Type B pancreatic cell (in vitro differentiated cells): ENCODE measurements at regions not wholly inside any gene's neighbourhood (a gene's known extent, or its start where the extent isn't known, plus 50 kb on each side); places are given as distances from the start of the nearest gene placed in this dataset.

Experiments
- DNase-seq: peaks from one replicate; pipeline ENCODE4 v3.0.0; 2021; ENCODE audit warnings: mixed read lengths; ENCODE audit not compliant: unreplicated experiment; ENCODE audit errors: extremely low spot score
- H3K27ac Mint-ChIP-seq: 2 replicates; pipeline ENCODE4 v1.8.0; 2021; ENCODE audit warnings: mild to moderate bottlenecking, mixed read lengths
- H3K27me3 Mint-ChIP-seq: 2 replicates; pipeline ENCODE4 v1.8.0; 2021; ENCODE audit warnings: mixed read lengths
- H3K36me3 Mint-ChIP-seq: 2 replicates; pipeline ENCODE4 v1.8.0; 2021; ENCODE audit warnings: mixed read lengths
- H3K4me1 Mint-ChIP-seq: one replicate; pipeline ENCODE4 v1.8.0; 2021; ENCODE audit warnings: mixed read lengths; ENCODE audit not compliant: unreplicated experiment
- H3K4me3 Mint-ChIP-seq: 2 replicates; pipeline ENCODE4 v1.8.0; 2021; ENCODE audit warnings: mild to moderate bottlenecking, mixed read lengths
- H3K9me3 Mint-ChIP-seq: 2 replicates; pipeline ENCODE4 v1.8.0; 2021; ENCODE audit warnings: mixed read lengths
- TF ChIP-seq, protein P1 (sequence below): fragments of 200-600 bp; sonication (generic); conservative IDR thresholded peaks from 2 replicates; pipeline ENCODE4 v1.5.0; 2021; ENCODE audit warnings: antibody characterized with exemption, mild to moderate bottlenecking

DNA sequence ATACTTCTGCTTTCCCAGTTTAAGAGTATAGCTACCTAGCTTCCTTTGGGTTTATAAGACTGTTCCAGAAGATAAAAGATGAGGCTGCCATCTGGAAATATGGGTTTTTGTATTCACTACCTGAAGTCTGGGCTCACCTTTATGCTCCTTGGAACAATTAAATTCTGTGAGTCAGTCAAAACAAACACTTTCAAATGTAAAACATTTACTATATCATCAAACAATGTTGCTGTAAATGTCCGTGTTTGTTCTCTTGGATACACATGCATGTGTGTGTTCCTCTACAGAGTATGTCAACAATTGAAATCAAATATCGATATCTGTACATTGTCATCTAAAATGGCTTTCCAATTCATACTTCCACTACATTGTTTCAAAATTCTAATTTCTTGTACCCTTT is 525.6 kb downstream of the MDFIC start:
- no peak for DNase-seq
- H3K4me3 Mint-ChIP-seq, result no peak overlapping the region
- no peaks in the 10 kb centered on the region for H3K4me1 Mint-ChIP-seq
- no peak overlapping the region for H3K27ac Mint-ChIP-seq
- H3K9me3 Mint-ChIP-seq, result no peaks in the 10 kb centered on the region
- no peaks in the 10 kb centered on the region for H3K36me3 Mint-ChIP-seq
- TF ChIP-seq, protein P1, sequence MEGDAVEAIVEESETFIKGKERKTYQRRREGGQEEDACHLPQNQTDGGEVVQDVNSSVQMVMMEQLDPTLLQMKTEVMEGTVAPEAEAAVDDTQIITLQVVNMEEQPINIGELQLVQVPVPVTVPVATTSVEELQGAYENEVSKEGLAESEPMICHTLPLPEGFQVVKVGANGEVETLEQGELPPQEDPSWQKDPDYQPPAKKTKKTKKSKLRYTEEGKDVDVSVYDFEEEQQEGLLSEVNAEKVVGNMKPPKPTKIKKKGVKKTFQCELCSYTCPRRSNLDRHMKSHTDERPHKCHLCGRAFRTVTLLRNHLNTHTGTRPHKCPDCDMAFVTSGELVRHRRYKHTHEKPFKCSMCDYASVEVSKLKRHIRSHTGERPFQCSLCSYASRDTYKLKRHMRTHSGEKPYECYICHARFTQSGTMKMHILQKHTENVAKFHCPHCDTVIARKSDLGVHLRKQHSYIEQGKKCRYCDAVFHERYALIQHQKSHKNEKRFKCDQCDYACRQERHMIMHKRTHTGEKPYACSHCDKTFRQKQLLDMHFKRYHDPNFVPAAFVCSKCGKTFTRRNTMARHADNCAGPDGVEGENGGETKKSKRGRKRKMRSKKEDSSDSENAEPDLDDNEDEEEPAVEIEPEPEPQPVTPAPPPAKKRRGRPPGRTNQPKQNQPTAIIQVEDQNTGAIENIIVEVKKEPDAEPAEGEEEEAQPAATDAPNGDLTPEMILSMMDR, result no peak
- no peaks in the 10 kb centered on the region for H3K27me3 Mint-ChIP-seq

DNA sequence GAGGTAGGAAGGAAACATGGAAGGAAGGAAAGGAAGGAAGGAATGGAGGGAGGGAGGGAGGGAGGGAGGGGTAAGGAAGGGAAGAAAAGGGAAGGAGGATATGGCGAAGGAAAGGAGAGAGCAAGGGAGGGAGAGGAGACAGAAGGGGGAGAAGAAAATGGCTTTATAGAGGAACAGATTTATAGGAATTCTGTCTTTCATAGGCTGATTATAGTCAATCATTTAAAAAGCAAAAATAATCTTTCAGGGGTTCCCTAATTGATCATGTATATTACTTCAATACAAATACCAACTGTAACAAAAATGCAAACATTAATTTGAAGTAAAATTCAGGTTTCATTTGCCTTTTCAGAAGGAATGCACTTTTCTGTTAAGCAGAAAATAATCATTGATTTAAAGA is 519.1 kb downstream of the MDFIC start:
- no peaks in the 10 kb centered on the region for H3K27me3 Mint-ChIP-seq
- no peaks in the 10 kb centered on the region for H3K9me3 Mint-ChIP-seq
- peaks cover 5% of the 10 kb centered on the region for H3K4me1 Mint-ChIP-seq
- TF ChIP-seq, protein P1, result no peak
- no peak overlapping the region for H3K4me3 Mint-ChIP-seq
- H3K36me3 Mint-ChIP-seq, result no peaks in the 10 kb centered on the region
- no peak for DNase-seq
- H3K27ac Mint-ChIP-seq, result no peak overlapping the region

DNA sequence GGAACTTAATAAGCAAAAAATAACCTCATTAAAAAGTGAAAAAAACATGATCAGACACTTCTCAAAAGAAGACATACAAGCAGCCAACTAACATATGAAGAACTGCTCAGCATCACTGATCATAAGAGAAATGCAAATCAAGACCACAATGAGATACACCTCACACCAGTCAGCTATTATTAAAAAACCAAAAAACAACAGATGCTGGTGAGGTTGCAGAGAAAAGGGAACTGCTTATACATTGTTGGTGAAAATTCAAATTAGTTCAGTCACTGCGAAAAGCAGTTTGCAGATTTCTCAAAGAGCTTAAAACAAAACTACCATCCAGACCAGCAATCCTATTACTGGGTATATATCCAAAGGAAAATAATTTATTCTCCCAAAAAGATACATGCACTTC is 513.3 kb downstream of the MDFIC start:
- Mint-ChIP-seq H3K36me3 (no peaks in the 10 kb centered on the region), H3K27ac (no peak overlapping the region), H3K27me3 (no peaks in the 10 kb centered on the region), H3K4me1 (no peaks in the 10 kb centered on the region), H3K9me3 (no peaks in the 10 kb centered on the region), H3K4me3 (no peak overlapping the region)
- no peak for DNase-seq
- TF ChIP-seq, protein P1, result no peak

DNA sequence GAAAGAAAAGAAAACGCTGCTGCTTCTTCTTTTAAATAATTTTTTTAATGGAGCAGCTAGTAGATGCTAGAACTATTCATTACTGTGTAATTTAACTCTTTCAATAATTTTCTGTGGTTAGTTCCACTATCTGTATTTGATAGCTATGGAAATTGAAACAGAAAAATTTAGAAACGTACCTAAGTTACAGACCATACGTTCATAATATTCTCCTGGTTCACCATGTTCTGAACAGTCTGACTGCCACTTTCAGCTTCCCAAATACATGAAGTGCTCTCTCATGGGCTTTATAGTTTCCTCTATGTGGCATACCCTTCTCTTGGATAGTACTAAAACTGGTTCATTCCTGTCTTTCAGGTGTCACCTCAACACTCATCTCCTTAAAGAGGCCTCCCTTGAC is 508.0 kb downstream of the MDFIC start:
- Mint-ChIP-seq H3K9me3 (no peaks in the 10 kb centered on the region), H3K4me1 (no peaks in the 10 kb centered on the region), H3K27me3 (no peaks in the 10 kb centered on the region), H3K4me3 (no peak overlapping the region), H3K36me3 (no peaks in the 10 kb centered on the region), H3K27ac (no peak overlapping the region)
- TF ChIP-seq, protein P1, result no peak
- no peak for DNase-seq

DNA sequence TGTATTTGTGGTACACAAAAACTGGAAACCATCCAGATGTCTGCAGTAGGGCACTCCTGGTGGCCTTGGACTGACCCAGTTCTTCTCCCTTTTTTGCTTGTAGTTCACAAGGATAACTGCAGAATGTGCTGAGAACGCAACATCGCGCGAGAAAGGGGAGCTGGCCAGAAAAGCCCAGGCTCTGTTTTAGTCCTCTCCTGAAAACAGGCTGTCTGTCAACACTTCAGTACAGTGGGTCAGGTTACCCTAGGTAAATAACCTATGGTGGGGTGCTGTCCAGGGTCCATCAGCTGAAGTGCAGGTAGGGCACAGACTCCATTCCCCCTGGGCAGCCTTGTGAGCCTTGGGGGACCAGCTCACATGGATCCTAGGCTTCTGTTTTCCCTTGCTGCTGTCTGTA is 495.8 kb downstream of the MDFIC start:
- Mint-ChIP-seq H3K4me1 (no peaks in the 10 kb centered on the region), H3K9me3 (no peaks in the 10 kb centered on the region), H3K27me3 (no peaks in the 10 kb centered on the region), H3K4me3 (no peak overlapping the region), H3K36me3 (no peaks in the 10 kb centered on the region), H3K27ac (no peak overlapping the region)
- DNase-seq, result no peak
- TF ChIP-seq, protein P1, result no peak
